Glomerular endothelial cell (primary cell): ENCODE measurements at regions not wholly inside any gene's neighbourhood (a gene's known extent, or its start where the extent isn't known, plus 50 kb on each side); places are given as distances from the start of the nearest gene placed in this dataset.

ENCODE experiments used
- DNase-seq: peaks from one replicate; pipeline ENCODE4 v3.0.0-alpha.2; 2011; ENCODE audit warnings: low read depth, low spot score; ENCODE audit errors: extremely low read depth

GRCh38 chr6:12504325-12504966 is 212.1 kb upstream of the PHACTR1 start:
- DNase-seq: no peak

DNA sequence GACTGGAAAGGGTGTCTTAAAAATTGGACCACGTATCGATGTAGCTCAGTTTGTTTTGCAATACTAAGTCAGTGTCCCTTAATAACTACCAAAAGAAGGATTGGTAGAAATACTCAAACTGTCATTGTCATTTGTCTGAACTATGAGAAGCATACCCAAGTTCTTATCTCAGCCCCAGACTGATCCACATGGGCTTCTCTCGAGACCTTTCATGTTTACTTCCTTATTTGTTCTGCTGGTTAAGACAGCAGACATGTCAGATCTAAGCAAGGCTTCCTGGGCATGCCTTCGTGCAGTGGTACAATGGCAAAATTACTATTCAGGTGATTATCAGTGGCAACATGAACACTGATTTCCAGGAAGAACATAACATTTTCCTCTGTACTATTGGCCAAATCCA is 211.1 kb upstream of the PHACTR1 start:
- DNase-seq: no peak

GRCh38 chr6:12506159-12506558 is 210.4 kb upstream of the PHACTR1 start:
- DNase-seq: no peak

DNA sequence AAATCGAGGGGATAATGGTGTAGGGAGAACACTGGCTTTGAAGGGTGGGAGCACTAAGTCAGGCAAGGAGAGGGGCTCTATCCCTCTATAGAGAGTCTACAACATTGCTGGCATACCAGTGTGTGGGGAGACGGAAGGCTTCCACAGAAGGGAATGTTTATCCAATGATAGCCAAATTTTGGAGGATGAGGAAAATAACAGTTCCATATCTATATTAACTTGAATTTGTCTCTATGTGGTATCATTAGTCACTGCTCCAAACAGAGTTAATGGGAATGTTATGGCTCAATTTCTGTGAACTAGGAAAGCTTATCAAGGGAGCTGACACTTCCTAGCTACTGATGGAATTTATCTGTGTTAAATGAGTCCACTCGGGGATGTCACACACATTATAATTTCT is 208.9 kb upstream of the PHACTR1 start:
- DNase-seq: no peak

DNA sequence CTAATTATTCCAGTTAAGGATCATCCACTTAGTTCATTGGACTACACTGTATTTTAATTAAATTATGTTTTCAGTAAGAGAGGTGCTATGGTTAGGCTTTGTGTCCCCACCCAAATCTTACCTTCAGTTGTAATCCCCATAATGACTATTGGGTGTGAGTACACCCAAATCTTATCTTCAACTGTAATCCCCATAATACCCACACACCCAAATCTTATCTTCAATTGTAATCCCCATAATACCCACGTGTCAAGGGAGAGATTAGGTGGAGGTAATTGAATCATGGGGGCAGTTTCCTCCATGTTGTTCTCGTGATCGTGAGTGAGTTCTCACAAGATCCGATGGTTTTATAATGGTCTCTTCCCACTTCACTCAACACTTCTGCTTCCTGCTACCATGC is 208.0 kb upstream of the PHACTR1 start:
- DNase-seq: no peak

DNA sequence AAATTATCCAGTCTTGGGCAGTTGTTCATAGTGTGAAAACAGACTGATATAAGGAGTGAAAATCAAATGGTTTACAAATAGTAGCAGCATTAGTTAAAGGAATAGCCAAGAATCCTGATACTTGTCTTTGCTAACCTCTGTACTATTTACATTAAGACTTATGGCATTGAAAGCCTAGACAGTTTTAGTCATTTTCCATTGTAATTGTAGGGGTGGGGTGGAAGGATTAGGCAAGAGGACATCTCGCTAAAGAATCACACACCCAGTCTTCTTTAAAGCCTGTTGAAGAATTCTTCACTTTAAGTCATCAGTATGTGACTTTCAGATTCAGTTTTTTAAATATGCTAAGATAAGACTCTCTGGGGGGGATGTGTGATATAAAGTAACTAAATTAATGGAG is 207.5 kb upstream of the PHACTR1 start:
- no peak for DNase-seq

- no peak for DNase-seq
These were observed 200.5 kb upstream of the PHACTR1 start for GRCh38 chr6:12516070-12516469.

DNA sequence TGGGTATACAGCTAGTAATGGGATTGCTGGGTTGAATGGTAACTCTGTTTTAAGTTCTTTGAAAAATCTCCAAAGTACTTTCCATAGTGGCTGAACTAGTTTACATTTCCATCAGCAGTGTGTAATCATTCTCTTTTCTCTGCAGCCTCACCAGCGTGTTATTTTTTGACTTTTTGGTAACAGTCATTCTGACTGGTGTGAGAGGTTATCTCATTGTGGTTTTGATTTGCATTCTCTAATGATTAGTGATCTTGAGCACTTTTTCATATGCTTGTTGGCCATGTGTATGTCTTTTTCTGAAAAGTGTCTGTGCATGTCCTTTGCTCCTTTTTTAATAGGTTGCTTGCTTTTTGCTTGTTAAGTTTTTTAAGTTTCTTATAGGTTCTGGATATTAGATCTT is 194.2 kb upstream of the PHACTR1 start:
- no peak for DNase-seq

GRCh38 chr6:12523726-12524125 is 192.8 kb upstream of the PHACTR1 start:
- no peak for DNase-seq

DNA sequence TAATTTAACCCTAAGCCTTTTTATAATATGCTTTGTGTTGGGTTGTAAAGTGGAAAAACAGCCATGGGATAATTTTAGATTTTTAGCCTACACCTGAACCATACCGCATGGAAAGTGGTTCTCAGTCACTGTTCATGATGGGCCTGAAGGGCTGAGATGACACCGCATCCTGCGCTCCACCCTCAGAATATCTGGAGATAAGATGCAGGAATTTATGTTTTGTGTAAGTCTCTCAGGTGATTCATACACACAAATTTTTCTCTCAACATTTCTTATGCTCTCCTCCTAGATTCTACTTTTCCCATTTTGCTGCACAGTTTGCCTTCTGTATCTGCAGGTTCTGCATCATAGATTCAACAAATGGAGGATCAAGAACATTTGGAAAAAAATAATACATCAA is 191.3 kb upstream of the PHACTR1 start:
- no peak for DNase-seq

DNA sequence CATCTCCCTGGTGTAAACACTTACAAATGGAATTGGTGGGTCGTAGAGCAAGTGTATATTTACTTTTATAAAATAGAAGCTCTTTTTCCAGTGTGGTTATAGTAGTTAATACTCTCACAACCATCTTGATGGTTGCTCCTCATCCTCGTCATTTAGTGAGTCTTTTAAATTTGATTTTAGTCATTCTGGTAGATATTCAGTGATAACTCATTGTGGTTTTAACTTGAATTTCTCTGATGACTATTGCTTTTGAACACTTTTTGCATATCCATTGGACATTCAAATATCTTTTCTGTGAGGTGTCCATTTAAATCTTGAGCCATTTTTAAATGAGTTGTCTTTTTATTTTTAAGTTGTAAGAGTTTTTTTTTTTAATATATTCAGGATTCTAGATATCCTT is 189.2 kb upstream of the PHACTR1 start:
- no peak for DNase-seq

GRCh38 chr6:12528136-12528535 is 188.4 kb upstream of the PHACTR1 start:
- DNase-seq: no peak

DNA sequence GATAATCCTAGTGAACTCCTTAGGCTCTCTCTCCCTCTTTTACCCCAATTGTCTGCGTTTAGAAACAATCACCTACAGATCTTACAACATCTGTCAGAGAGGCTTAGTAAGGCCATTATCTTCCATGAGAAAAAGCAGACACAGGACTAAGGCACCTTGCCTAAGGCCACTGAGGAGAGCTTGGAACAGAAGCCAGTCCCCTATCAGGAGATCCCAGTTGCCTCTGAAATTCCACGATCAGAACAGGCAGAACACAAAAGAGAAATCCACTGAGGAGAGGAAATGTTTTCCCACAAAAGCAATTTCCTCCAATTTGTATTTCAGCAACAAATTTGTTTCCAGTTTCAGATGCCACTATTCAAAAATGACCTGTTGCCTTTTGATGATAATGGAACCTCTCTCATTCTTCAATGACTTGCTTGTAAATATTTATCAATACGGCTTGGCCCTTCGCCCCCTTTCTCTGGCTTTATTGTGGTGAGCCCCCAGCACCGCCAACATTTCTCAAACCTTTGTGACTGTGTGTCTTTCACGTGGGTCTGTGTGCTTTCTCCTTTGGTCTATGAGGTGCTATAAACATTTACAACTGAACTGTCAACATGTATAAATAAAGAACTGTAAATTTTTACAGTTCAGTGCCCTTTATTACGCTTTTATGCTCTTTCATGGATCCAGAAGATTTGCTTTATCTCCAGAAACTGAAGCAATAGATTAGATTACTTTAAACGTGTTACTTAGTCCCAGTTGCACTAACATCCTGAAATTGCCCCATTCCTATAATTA is 187.8 kb upstream of the PHACTR1 start:
- DNase-seq: no peak

- no peak for DNase-seq
These were observed 187.1 kb upstream of the PHACTR1 start for GRCh38 chr6:12529364-12530019.

- DNase-seq: no peak
These were observed 186.2 kb upstream of the PHACTR1 start for GRCh38 chr6:12530345-12530744.

DNA sequence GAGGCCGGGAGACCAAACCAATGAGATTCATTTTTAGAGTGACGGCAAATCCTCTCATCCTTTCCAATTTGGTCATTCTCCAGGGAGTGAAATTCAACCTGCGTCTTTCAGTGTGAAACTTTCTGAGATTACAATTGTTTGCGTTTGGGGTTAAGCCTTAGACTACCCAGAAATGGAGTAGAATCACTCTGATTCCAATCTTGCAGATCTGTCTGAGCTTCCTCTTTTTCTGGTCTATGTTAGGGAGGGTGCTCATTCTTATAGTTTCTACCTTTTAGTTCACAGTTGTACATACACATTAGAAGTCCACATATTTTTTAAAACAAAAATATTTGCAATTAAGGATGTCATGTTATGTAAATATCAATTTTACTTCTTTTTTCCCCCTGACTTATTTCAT is 183.0 kb upstream of the PHACTR1 start:
- DNase-seq: no peak

DNA sequence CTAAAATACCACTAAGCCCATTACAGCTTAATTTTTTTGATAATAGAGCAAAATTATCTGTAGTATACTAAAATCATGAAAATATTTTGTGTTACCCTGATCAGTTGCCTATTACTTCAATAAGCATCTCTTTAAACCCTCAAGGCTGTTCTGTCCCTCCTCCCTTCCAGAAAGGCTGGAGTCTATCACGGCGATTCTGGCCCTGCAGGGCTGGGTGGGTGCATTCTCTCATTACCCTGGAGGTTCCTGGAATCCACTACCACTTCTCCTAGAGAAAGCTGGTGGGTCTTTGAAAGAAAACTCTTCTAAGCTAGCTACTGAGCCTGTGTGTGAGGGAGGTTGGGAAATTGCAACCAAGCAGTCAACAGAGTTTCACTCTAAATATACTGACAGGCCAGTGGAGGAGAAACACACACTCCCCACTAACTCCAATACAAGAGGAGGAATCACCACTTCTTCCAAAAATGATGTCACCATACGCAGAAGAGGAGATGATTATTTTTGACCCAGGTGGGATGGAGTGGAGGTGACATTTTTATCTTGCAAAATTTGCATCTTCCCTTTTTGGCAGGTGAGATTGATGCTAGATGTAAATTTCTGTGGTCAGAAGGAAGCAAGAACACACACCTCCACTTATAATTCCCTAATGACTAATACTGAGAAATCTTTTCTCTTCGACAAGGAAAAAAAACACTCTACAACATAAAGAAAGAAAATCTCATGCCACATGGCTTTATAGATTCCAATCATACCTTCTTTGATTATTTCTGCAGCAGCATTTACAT is 182.3 kb upstream of the PHACTR1 start:
- no peak for DNase-seq

- no peak for DNase-seq
These were observed 180.8 kb upstream of the PHACTR1 start for GRCh38 chr6:12535586-12536314.

DNA sequence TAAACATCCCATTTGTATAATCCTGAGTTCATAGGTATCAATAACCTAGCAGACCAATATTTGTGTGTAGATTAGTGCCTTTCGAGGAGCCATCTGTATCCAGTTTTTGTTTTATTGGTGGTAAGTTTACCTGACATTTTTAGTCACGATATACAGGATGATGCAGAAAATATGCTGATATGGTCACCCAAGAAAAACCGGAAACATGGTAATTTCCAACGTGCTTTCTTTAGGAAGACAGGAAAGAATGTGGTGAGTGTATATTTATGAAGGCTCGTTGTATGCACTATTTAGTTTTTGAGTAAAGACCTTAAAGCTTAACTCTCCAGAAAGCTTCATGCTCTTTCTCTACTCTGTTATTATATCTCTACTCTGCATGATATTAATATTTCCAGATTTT is 180.2 kb upstream of the PHACTR1 start:
- no peak for DNase-seq

DNA sequence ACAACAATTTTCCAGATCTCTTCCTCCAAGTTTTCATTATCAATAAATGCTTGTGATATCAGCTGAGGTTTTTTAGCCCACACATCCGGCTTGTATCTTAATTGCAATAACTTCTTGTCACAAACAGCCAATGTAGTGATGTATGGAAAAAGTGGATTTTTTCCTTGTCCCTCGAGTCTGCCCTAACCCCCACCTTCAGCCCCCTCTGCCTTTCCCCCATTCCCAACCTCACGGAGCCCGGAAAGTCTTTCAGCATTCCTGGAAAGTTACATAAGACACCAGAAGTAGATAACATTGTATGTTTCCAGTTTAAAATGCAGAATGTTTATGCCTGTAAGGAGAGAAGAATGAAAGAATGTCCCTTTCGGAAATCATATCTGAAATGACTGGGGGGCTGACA is 179.2 kb upstream of the PHACTR1 start:
- no peak for DNase-seq
